22Rv1 (cell line): ENCODE measurements at regions not wholly inside any gene's neighbourhood (a gene's known extent, or its start where the extent isn't known, plus 50 kb on each side); places are given as distances from the start of the nearest gene placed in this dataset.
A peak's percentile ranks its signal among the peaks of the same experiment; 100 is the strongest.

ENCODE experiments used
- H3K27ac ChIP-seq: fragments of 450-650 bp; 2 replicates; pipeline ENCODE4 v1.5.1; 2017
- CTCF ChIP-seq: fragments of 450-650 bp; IDR thresholded peaks from 2 replicates; pipeline ENCODE4 v1.5.1; 2017; ENCODE audit warnings: mild to moderate bottlenecking
- ZFX ChIP-seq: fragments of 450-650 bp; IDR thresholded peaks from 2 replicates; pipeline ENCODE4 v1.6.1; 2017; ENCODE audit warnings: antibody characterized with exemption, borderline replicate concordance

- H3K27ac ChIP-seq: peak overlapping the region; percentile 96
- TF ChIP-seq CTCF (peak; percentile 45), ZFX (no peak)
Measured at GRCh38 chrX:131816551-131817136, 206.5 kb upstream of the STK26 start.

- peak overlapping the region; percentile 96 for H3K27ac ChIP-seq
- TF ChIP-seq ZFX (no peak), CTCF (no peak)
Measured at GRCh38 chrX:131818297-131818936, 204.7 kb upstream of the STK26 start.

GRCh38 chrX:131821945-131822622, 201.0 kb upstream of the STK26 start:
- peak overlapping the region; percentile 96 for H3K27ac ChIP-seq

GRCh38 chrX:131826572-131826971, 196.5 kb upstream of the STK26 start:
- TF ChIP-seq CTCF (no peak), ZFX (no peak)
- no peak overlapping the region for H3K27ac ChIP-seq

More at GRCh38 chrX:131821945-131822622, 201.0 kb upstream of the STK26 start:
- TF ChIP-seq CTCF (peak; percentile 45), ZFX (no peak)

- no peak for TF ChIP-seq CTCF
- TF ChIP-seq ZFX: no peak
- H3K27ac ChIP-seq: no peak overlapping the region
Measured at GRCh38 chrX:131827935-131828334, 195.2 kb upstream of the STK26 start.

GRCh38 chrX:131828482-131828881, 194.6 kb upstream of the STK26 start:
- TF ChIP-seq CTCF: no peak

More at GRCh38 chrX:131828482-131828881, 194.6 kb upstream of the STK26 start:
- no peak overlapping the region for H3K27ac ChIP-seq
